Ammon's horn (tissue), 1 donor: ENCODE measurements at regions not wholly inside any gene's neighbourhood (a gene's known extent, or its start where the extent isn't known, plus 50 kb on each side); places are given as distances from the start of the nearest gene placed in this dataset.

Experiments used
- DNase-seq: peaks from one replicate; pipeline ENCODE4 v3.0.0-alpha.2; 2016; ENCODE audit warnings: low spot score

DNA sequence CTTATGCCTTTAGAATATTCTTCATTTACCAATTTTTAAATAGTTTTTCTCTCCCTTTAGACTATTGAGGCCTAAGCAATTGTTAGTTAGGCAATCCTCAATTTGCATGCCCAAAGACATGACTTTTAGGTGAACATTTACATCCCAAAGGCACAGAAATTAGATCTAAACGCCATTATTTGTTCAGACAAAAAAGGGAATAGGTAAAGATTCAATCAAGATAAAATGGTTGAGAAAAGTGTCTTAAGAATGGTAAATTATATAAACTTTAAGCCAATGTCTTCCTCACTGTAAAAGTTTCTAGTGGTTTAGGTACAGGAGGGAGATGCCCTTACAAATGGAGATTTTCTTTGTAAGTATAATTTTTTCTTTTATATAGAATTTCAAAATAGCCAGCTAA, 50.2 kb upstream of the MME start:
- no peak for DNase-seq

DNA sequence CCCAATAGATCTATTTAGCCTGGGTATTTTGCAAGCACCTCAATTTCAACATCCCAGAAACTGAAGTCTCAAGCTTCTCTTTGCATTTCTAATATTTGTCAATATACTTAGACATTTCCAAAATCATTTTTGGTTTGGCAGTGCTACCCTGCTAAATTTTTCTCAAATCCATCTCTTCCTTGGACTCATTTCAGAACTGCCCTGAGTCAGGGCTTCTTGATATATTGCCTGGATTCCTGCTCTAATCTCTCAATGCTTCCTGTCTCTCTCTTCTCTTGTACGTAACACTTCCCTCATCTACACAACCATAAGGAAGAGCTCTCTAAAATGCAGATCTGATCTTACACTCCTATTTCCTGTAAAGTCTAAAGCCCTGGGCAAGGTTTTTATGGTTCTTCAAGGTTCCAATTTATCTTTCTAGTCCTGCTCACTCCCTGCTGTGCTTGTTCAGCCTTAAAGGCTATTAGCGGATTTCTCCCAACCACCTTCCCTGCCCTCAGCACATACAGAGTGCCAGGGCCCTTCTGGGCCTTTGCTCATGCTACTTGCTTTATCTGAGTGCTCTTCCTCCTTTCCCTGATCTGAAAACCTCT, 53.0 kb upstream of the MME start:
- no peak for DNase-seq

DNA sequence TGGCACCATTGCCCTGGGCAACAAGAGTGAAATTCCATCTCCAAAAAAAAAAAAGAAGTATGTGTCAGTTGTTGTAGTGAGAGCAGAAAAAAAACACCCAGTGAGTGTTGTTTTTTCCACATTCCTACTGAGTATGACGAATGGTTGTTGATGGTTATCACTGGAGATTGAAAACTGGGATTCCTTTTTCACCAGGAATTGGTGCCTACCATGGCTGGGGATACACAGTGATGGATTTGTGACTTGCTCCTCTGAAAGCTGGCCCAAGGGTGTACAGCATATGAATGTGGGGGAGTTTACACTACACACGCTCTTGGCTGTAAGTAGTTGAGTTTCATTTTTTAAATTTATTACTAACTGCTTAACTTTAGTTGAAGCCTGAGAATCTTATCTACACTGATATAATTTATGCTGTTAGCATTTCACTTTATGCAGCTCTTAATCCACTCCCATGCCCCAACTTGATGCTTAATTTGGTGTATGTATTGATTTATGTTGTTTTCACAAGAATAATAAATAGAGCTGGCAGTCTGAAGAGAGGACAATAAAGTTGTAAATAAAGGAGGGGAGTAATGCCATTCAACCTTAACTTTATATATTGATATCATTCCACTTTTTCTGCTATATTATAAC, 56.0 kb upstream of the MME start:
- DNase-seq, result peak; percentile 6

DNA sequence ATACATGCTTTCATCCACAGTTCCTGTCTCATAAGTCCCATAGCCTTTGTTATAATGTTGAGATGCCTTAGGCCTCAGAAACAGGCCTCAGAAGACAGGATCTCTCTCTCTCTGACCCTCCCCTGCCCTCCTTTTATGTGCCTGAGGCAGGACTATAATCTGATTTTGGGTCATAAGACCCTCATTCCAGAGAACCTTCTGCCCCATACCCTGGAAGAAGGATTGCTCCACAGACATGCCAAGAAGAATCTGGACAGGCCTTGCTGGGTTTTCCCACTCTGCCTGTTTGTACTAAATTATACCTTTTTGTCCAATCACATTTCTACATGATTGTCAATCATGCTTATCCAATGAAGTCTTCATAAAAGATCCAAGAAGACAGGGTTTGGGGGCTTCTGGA, 57.2 kb upstream of the MME start:
- no peak for DNase-seq

DNA sequence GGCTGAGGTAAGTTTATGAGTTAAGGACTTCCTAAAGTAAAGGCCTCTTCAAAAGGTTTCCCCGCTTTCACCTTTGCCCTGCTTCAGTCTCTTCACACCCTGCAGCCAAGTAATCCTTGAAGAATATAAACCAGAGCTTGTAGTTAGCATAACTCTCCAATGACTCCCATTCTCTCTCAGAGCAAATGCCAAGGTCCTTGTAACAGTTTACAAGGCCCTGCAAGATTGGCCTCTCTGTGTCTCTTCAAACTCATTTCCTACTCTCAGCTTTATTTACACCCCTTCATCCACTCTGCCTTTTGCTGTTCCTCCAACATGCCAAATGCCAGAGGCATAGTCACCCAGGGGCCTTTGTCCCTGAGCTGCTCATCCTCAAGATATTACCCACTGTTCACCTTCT, 60.5 kb upstream of the MME start:
- no peak for DNase-seq

DNA sequence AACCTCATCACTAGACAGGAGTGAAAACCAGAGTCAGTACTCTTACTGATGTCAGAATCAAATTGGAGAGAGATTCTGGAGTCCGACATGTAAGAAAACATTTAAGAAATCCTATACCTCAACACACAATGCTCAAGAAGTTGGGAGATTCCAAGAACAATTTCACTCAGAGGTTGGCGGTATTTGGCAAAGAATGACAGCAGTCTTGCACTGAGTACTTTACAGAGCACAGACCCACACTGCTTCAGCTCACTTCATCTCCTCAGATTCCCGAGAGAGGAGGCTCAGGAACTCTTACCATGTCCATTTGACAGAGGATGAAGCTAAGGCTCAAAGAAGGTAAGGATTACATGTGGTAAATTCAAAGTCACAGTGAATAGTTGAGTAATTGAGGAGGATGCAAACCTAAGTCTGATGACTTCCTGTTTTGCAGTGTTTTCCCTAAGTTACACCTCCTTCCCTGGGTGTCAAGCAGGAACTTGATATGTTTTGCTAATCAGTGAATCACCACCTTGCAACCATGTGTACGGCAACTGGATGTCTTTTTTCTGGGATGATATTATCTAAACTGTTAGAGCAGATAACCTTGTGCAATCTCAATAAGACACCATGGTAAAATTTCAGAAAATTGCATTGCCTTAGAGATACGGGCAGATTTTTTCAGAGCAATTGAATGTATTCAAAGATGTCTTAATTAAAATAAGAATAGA, 61.3 kb upstream of the MME start:
- DNase-seq, result no peak

DNA sequence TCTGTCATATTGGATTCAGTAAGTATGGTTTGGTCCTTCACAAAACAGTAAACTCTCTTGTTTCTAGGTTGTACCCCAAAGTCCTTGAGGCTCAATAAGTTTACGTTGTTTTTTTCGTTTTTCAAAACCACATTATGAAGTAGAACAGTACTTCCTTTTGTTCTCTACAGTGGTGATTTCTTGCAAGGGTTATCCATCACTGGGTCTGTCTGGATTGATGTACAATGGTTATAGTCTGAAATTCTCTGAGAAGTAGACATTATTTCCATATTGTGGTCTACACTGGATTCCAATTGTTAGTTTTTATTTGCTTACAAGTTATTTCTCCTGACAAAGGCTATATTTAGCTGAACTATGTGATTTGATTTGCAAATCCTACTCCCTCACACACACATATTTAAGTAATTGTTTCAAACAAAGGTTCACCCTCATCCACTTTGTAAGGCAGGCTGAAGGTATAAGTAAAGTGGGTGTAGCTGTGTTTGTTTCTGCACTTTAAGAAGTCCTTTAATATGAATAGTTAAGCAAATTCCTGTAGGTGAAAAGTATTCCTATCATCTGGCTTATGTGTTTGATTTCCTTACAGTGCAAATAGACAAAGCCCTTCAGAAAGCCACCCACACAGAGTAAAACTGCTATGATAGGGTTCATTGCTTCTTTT, 64.2 kb upstream of the MME start:
- no peak for DNase-seq

DNA sequence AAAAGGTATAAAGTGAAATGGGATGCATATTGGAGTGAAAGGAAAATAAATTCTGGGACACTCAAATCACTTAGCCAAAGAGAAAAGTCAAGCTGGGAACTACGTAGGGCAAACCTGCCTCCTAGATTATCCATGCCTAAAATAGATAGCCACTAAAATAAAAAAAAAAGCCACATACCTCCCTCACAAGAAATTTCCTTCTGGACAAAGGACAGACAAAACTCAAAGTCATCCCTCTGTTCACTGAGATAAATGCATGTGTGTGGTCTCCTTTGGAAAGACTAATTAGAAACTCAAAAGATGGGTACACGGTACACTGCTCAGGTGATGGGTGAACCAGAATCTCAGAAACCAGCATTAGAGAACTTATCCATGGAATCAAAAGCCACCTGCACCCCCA, 65.2 kb upstream of the MME start:
- no peak for DNase-seq

DNA sequence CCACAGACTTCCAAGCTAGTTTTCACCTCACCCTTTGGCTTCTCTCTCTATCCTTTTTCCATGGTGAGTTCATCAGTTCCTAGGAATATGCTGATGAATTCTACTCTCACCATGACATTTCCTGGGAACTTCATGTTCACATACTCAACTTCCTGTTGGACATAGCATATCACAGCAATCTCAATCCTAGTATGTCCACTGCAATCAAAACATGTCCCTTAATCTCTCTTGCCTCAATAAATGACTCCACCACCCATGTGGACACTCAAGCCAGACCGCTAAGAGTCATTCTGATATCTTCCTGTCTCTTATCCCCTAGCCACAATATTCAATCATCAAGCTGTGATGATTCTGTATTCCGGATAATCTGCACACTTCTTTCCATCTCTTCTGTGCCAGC, 66.7 kb upstream of the MME start:
- no peak for DNase-seq

DNA sequence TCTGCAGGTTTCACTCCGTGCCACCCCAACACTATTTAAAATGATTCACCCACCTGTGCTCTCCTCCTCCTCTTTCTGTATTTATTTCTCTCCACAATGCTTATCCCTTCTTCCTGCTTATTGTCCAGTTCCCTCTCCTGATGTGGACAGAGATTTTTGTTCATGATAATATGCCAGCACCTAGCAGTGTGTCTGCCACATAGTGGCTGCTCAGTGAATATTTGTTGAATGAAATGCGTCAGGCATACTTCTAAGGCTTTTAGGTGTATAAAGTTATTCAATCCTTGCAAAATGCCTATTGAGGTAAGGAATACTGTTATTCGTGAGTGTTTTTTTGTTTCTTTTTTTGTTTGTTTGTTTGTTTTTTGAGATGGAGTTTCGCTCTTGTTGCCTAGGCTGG, 67.5 kb upstream of the MME start:
- DNase-seq, result no peak

DNA sequence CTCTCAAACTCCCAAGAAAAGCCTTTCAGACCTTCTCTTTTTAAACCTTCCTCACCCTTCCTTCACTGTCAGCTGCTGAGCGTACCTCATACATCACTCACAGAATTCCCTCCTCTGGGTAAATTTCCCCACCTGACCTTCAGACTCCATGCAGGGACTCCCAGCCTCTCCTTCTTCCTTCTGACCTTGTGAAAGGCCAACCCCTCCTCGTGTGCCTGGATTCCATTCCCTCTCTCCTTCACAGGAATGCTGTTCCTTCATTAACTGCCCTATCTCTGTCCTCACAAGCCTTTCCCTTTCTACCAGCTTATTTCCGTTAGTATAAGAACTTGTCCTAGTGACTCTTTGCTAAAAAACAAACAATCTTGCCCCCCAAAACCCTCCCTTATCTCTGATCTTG, 69.7 kb upstream of the MME start:
- DNase-seq, result no peak

DNA sequence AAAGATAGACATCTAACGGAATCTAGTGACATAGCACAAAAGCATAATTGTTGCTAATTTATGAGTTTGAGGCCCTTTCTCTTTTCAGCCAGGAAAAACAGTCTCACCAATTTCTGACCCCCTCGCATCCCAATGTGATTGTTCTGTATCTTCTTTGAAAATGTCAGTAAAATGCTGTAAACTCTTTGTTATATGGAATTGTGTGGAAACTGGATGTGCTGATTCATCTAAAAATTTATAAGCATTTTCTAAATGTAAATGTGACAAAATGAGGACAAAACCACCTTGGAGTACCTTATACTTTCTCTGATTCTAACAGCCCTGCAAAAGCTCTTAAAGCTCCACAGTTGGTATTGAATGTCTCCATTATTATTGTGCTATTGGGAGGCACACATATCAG, 70.9 kb upstream of the MME start:
- DNase-seq, result no peak

DNA sequence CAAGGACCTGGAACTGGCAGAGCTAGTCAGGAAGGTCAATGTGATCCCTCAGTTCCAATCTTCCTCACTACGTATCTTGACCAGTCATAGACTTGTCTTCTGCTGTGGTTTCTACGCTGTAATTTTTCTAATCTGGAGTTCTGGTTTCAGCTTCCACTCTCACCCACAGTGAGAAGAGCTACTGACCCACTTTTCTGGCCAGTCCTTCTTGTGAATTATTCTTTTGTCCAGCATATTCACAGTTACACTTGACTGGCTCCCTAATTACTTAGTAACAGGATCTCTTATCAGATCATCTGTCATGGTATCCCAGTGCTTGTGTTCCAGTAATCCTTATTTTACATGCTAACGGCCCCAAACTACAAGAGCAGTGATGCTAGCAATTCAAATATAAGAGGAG, 72.4 kb upstream of the MME start:
- DNase-seq, result no peak

DNA sequence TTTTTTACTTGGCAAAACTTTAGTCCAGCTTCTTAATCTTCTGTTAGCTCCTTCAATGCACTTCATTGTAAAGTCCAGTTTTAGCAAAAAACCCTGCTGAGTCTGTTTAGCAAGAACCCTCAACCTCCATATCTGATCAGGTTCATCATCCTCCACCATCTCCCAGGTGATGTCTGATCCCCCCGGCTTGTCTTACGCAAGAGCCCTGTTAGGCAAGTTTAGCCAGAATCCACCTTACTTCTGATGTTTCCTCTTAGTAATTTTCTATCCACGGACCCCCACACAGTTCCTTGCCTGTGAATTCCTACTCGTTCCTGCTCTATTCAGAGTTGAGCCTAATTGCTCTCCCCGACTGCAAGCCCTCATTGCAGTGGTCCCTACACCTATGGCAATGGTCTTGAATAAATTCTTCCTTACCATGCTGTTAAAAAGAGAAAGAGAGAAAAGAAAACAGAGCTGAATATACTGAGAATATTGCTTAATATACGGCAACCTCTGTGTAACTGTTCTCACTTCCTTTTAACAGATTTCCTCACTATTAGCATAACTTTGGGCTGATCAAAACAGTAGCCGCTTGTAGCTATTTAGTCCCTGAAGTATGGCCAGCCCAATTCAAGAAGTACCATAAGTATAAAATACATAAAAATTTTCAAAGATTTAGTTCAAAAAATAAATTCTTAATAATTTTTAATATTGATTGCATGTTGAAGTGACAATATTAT, 78.7 kb upstream of the MME start:
- DNase-seq, result no peak

DNA sequence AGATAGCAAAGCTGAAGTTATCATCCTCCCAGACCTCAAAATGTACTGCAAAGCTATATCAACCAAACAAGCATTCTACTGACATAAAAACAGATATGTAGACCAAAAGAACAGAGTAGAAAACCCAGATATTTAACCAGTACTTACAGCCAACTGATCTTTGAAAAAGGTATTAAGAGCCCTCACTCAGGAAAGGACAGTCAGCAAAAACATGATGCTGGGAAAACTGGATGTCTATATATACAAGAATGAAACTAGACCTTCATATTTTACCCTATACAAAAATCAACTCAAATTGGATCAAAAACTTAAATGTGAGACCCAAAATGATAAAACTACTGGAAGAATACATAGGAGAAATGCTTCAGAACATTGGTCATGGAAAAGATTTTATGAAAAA, 87.5 kb upstream of the MME start:
- no peak for DNase-seq

DNA sequence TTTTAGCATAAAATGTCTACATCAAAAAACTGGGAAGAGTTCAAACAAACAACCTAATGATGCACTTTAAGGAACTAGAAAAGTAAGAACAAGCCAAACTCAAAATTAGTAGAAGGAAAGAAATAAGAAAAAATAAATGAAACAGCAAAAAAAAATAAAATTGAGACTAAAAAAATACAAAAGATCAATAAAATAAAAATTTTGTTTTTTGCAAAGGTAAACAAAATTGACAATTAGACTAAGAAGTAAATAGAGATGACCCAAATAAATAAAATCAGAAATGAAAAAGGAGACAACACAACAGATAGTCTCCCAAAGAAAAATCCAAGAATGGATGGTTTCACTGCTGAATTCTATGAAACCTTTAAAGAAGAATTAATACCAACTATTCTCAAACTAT, 89.6 kb upstream of the MME start:
- DNase-seq, result no peak

DNA sequence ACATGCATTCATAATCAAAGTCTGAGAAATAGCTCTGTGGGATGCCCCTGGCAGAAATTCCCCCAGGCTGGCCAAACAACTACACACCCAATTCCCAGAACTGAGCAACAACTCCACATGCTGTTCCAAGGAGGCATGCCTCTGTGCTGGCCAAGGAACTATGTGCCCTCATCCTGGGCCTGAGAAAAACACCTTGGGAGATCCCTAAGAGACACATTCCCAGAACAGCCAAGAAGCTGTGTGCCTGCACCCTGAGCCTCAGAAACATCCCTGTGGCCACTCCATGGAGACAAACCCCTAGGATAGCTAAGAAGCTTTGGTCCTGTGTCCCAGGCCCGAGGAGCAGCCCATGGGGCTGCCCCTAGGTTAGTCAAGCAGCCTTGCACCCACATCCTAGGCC, 92.3 kb upstream of the MME start:
- no peak for DNase-seq

DNA sequence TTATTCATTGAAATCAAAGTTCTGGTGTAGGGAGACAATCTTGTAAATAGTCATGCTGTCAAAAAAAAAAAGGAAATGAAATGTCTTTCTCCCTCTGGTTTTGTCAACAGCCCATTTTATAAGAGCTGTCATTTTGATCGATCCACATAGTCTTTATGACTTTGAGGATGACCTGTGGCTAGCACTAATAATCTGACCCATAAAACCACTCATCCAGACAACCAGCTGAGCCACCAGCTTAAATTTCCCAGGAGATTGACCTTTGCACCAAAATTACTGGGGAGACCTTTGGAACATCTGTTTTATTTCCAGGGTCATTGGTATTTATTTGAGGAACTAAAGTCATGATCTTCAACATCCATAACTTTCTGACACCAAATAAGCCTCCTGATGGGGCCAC, 98.5 kb upstream of the MME start:
- no peak for DNase-seq

DNA sequence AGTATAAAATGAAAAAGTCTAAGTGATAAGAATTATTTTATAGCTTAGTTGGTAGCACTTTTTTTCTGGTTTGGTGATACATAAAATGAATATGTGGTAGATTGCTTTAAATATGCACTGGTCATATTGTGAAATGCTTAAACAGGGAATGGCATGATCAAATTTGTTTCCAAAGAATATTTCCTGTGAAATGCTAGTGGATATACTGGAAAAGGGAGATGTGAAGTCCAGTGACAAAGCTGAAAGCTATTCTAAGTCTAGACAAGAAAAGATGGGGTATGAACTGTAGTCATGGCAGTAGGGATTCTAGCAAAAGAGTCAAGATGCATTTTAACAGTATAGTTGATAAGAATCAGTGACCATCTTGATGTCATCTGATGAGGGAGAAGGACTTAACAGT, 98.9 kb upstream of the MME start:
- no peak for DNase-seq

DNA sequence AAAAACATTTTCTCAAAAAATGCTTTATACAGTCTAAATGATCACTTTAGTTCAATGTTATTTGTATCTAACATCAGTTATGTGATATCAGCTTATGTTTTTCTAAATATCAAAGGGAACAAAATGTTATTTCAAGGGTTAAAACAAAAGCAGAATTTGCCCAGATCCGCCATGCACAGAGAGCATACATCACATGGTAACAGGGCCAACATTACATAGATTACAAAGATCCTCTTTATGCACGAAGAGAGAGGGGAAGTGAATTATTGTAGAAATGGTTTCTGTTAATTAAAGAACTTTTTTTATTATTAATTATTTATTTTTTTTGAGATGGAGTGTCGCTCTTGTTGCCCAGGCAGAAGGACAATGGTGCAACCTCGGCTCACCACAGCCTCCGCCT, 100.8 kb upstream of the MME start:
- DNase-seq, result no peak

DNA sequence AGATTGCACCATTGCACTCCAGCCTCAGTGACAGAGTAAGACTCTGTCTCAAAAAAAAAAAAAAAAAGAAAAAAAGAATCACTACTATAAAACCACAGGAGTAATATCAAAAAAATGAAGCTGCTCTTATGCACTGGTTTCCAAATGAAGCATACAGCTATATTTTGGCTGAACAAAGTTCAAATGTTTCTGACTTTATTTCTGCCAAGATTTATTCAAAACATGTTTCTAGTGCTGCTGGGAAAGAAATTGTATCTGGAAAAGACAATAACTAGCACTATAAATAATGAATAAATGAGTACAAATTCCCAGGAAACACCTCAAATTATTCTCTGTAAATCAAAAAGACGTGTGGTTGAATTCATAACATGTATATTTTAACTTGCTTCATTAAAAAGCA, 102.5 kb upstream of the MME start:
- DNase-seq, result no peak

DNA sequence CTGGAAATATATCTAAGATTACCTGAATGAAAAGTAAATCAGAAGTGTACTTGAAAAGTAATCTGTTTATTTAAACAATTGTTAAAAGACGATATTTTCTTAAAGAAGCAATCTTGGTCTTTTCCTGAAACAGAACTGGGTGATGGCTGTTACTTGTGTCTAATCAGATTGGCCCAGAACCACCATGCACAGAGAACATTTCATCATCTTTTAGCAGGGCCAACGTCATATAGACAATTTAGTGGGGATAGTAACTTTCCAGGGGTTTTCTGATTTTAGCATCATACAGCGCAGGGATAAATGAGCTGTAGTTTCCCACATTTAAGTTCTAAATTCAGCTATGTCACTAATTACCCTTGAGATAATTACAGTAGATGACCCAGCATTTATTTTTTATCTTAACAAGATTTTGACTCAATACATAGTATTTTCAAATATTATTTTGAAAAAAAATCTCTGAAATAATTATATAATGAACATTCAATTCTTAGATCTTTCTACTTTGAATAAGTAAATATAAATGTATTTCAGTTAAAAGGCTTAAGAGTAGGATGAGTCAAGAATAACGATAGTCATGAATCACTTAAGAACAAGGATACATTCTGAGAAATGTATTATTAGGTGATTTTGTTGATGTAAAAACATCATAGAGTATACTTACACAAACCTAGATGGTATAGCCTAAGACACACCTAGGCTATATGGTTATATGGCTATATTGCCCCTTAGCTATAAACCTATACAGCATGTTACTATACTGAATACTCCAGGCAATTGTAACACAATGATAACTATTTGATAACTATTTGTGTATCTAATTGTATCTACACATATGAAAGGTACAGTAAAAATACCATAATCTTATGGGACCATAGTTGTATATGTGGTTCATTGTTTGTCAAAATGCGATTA, 103.8 kb upstream of the MME start:
- no peak for DNase-seq
